ENCODE measurements at regions not wholly inside any gene's neighbourhood (a gene's known extent, or its start where the extent isn't known, plus 50 kb on each side); places are given as distances from the start of the nearest gene placed in this dataset.

DNA sequence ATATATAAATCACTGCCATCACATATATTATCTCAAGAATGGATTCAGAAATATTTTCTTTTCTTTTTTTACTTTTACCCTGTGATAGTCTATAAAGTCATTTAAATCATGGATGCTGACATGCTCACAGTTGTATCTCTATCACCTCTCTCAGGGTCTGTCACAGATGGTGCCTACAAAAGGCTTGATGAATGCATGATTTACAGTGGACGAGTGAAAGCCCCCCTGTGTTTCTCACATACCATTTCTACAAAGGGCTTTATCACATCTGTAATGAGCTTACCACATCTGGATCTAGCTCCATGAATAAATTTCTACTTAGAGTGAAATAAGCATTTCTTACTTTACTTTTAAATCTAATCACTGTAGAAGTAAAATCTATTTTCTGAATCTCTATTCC is 121.4 kb upstream of the CARD18 start:
- Histone ChIP-seq H3K79me2 (ENCODE audit: control insufficient read depth, insufficient read depth, low read length) (no peaks in the 10 kb centered on the region), H2AFZ (ENCODE audit: insufficient read depth, low read depth, low read length, poor library complexity, severe bottlenecking) (no peak overlapping the region), H3K4me3 (ENCODE audit: control extremely low read depth in 1 of 5, extremely low read depth in 1 of 5, insufficient read depth in 1 of 5, low read depth in 2 of 5, low read length in 4 of 5) (no peak overlapping the region), H3K4me1 (ENCODE audit: control insufficient read depth in 2 of 2, insufficient read depth in 2 of 2, low read length in 2 of 2) (no peaks in the 10 kb centered on the region), H4K20me1 (ENCODE audit: control insufficient read depth, insufficient read depth, low read length, poor library complexity, severe bottlenecking) (no peaks in the 10 kb centered on the region), H3K4me2 (replicated peaks; ENCODE audit: low read depth, low read length, poor library complexity, severe bottlenecking) (no peak overlapping the region), H3K9me3 (ENCODE audit: control extremely low read depth in 1 of 3, control insufficient read depth in 2 of 3, insufficient read depth in 1 of 3, low read length in 2 of 3) (peaks cover 0 to 1% (median 0%) of the 10 kb centered on the region in 3 donors), H3K9ac (ENCODE audit: low read length) (no peak overlapping the region), H3K36me3 (replicated peaks in 1 of 2; ENCODE audit: control extremely low read depth in 1 of 2, control insufficient read depth in 1 of 2, extremely low read depth in 1 of 2, insufficient read depth in 2 of 2, low read length in 1 of 2) (no peaks in the 10 kb centered on the region), H3K27ac (ENCODE audit: low read length in 2 of 2) (no peak overlapping the region), H3K27me3 (replicated peaks in 1 of 4; ENCODE audit: control extremely low read depth in 1 of 4, control insufficient read depth in 3 of 4, insufficient read depth in 4 of 4, low read length in 3 of 4) (no peaks in the 10 kb centered on the region)
- Mint-ChIP-seq H3K27me3 (peaks cover 6% of the 10 kb centered on the region), H3K4me1 (no peaks in the 10 kb centered on the region), H3K9me3 (ENCODE audit: insufficient read depth) (no peaks in the 10 kb centered on the region), H3K4me3 (no peak overlapping the region), H3K27ac (no peak overlapping the region)
- no peak for TF ChIP-seq EZH2 (IDR thresholded peaks at IDR 0.05; ENCODE audit: borderline replicate concordance, insufficient read depth, low read depth, low read length, poor library complexity, severe bottlenecking)
- TF ChIP-seq, protein P1, sequence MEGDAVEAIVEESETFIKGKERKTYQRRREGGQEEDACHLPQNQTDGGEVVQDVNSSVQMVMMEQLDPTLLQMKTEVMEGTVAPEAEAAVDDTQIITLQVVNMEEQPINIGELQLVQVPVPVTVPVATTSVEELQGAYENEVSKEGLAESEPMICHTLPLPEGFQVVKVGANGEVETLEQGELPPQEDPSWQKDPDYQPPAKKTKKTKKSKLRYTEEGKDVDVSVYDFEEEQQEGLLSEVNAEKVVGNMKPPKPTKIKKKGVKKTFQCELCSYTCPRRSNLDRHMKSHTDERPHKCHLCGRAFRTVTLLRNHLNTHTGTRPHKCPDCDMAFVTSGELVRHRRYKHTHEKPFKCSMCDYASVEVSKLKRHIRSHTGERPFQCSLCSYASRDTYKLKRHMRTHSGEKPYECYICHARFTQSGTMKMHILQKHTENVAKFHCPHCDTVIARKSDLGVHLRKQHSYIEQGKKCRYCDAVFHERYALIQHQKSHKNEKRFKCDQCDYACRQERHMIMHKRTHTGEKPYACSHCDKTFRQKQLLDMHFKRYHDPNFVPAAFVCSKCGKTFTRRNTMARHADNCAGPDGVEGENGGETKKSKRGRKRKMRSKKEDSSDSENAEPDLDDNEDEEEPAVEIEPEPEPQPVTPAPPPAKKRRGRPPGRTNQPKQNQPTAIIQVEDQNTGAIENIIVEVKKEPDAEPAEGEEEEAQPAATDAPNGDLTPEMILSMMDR (IDR thresholded peaks at IDR 0.05), result no peak
- POLR2A ChIA-PET, result no interaction called here
- DNase-seq (no peak), ATAC-seq (ENCODE audit: low read depth) (no peak)
- CTCF ChIA-PET, result no interaction called here
- intact Hi-C loops (cut with micrococcal nuclease), result no loop called here
- WGBS (ENCODE audit: insufficient coverage), result 83% methylated on average over 1 of the region's 1 CpG

- H3K36me3 ChIP-seq (replicated peaks in 1 of 2; ENCODE audit: control extremely low read depth in 1 of 2, control insufficient read depth in 1 of 2, extremely low read depth in 1 of 2, insufficient read depth in 2 of 2, low read length in 1 of 2), result no peaks in the 10 kb centered on the region
These were observed 106.3 kb upstream of the CARD18 start for GRCh38 chr11:105245781-105246315.

More at GRCh38 chr11:105245781-105246315, 106.3 kb upstream of the CARD18 start:
- Histone ChIP-seq H3K4me1 (ENCODE audit: control insufficient read depth in 2 of 2, insufficient read depth in 2 of 2, low read length in 2 of 2) (no peaks in the 10 kb centered on the region), H4K20me1 (ENCODE audit: control insufficient read depth, insufficient read depth, low read length, poor library complexity, severe bottlenecking) (no peaks in the 10 kb centered on the region), H3K9ac (ENCODE audit: low read length) (no peak overlapping the region), H3K27ac (ENCODE audit: low read length in 2 of 2) (no peak overlapping the region), H3K79me2 (ENCODE audit: control insufficient read depth, insufficient read depth, low read length) (no peaks in the 10 kb centered on the region), H3K27me3 (replicated peaks in 1 of 4; ENCODE audit: control extremely low read depth in 1 of 4, control insufficient read depth in 3 of 4, insufficient read depth in 4 of 4, low read length in 3 of 4) (no peaks in the 10 kb centered on the region), H3K9me3 (ENCODE audit: control extremely low read depth in 1 of 3, control insufficient read depth in 2 of 3, insufficient read depth in 1 of 3, low read length in 2 of 3) (no peaks in the 10 kb centered on the region), H3K4me3 (ENCODE audit: control extremely low read depth in 1 of 5, extremely low read depth in 1 of 5, insufficient read depth in 1 of 5, low read depth in 2 of 5, low read length in 4 of 5) (no peak overlapping the region), H2AFZ (ENCODE audit: insufficient read depth, low read depth, low read length, poor library complexity, severe bottlenecking) (no peak overlapping the region), H3K4me2 (replicated peaks; ENCODE audit: low read depth, low read length, poor library complexity, severe bottlenecking) (no peak overlapping the region)
- ChIA-PET POLR2A (interaction anchor here (0.5 kb wide), 1 partner anchor 13 kb away, joined by 4 read pairs; no protein-coding TSS in a partner anchor), CTCF (no interaction called here)
- H3K4me1 Mint-ChIP-seq, result no peaks in the 10 kb centered on the region
- H3K4me3 Mint-ChIP-seq, result no peak overlapping the region
- no CpG with 5 or more reads among the region's 3 CpGs for WGBS (ENCODE audit: insufficient coverage)
- no peaks in the 10 kb centered on the region for H3K9me3 Mint-ChIP-seq (ENCODE audit: insufficient read depth)
- intact Hi-C loops (cut with micrococcal nuclease), result no loop called here
- no peak for TF ChIP-seq EZH2 (IDR thresholded peaks at IDR 0.05; ENCODE audit: borderline replicate concordance, insufficient read depth, low read depth, low read length, poor library complexity, severe bottlenecking)
- TF ChIP-seq, protein P1 (IDR thresholded peaks at IDR 0.05), result no peak
- ATAC-seq (ENCODE audit: low read depth), result no peak
- H3K27me3 Mint-ChIP-seq, result no peaks in the 10 kb centered on the region
- DNase-seq, result no peak
- no peak overlapping the region for H3K27ac Mint-ChIP-seq

Data from B cell (primary cell).